Karpas-422 (cell line): ENCODE measurements at regions not wholly inside any gene's neighbourhood (a gene's known extent, or its start where the extent isn't known, plus 50 kb on each side); places are given as distances from the start of the nearest gene placed in this dataset.

Experiments used
- DNase-seq: peaks from one replicate; pipeline ENCODE4 v3.0.0-alpha.2; 2015
- H2AFZ ChIP-seq: fragments of 200-600 bp; sonication (generic); 2 replicates; pipeline ENCODE4 v1.6.1; 2014; ENCODE audit warnings: antibody characterized with exemption, low read length, mixed read lengths
- H3K27ac ChIP-seq: fragments of 200-600 bp; sonication (generic); 2 replicates; pipeline ENCODE4 v1.5.1; 2014; ENCODE audit warnings: mild to moderate bottlenecking, low read length, moderate library complexity
- H3K27me3 ChIP-seq: fragments of 200-600 bp; sonication (generic); 2 replicates; pipeline ENCODE4 v1.6.1; 2014; ENCODE audit warnings: low read length, mixed read lengths
- H3K36me3 ChIP-seq: fragments of 200-600 bp; sonication (generic); 2 replicates; pipeline ENCODE4 v1.6.1; 2014; ENCODE audit warnings: low read length, mixed read lengths; ENCODE audit not compliant: insufficient read depth
- H3K4me1 ChIP-seq: fragments of 200-600 bp; sonication (generic); 2 replicates; pipeline ENCODE4 v1.6.1; 2014; ENCODE audit warnings: mild to moderate bottlenecking, low read length, mixed read lengths
- H3K4me2 ChIP-seq: fragments of 200-600 bp; sonication (generic); 2 replicates; pipeline ENCODE4 v1.6.1; 2014; ENCODE audit warnings: low read length, low read depth, mild to moderate bottlenecking; ENCODE audit not compliant: poor library complexity, severe bottlenecking
- H3K4me3 ChIP-seq: fragments of 200-600 bp; sonication (generic); 2 replicates; pipeline ENCODE4 v1.5.1; 2014; ENCODE audit warnings: mild to moderate bottlenecking, antibody characterized with exemption, low read length, mixed read lengths
- H3K79me2 ChIP-seq: fragments of 200-600 bp; sonication (generic); 2 replicates; pipeline ENCODE4 v1.6.1; 2014; ENCODE audit warnings: mild to moderate bottlenecking, low read length, mixed read lengths
- H3K9ac ChIP-seq: fragments of 200-600 bp; sonication (generic); 2 replicates; pipeline ENCODE4 v1.6.0; 2014; ENCODE audit warnings: low read length
- H3K9me2 ChIP-seq: fragments of 200-600 bp; sonication (generic), shearing (Covaris generic); replicated peaks from 2 replicates; pipeline ENCODE4 v1.6.0; 2014; ENCODE audit warnings: mild to moderate bottlenecking, low read length, moderate library complexity; ENCODE audit not compliant: insufficient read depth
- H3K9me3 ChIP-seq: fragments of 300-700, 200-600 bp; sonication (generic); 2 replicates; pipeline ENCODE4 v1.6.1; 2014; ENCODE audit warnings: low read length, mixed read lengths
- H4K20me1 ChIP-seq: fragments of 200-600 bp; sonication (generic); 2 replicates; pipeline ENCODE4 v1.6.1; 2014; ENCODE audit warnings: mild to moderate bottlenecking, antibody characterized with exemption, low read length, low read depth; ENCODE audit not compliant: insufficient read depth

DNA sequence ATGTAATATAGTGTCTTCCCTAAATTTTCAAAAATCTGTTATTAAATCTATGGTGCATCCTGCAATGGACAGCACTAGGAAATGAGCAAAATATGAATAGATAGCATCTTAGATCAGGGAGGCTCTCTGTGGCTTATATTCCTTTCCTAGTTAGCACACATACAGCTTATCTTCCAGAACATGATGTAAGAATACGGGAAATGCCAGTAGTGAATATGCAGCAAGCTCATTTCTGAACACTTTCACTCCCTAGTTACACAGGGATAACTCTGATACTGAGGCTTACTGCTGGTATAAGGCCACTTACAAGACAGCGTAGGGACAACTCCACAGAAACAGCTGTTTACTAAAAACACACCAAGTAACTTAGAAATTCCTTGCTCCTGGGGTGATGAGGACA lies 297.3 kb upstream of the SMARCA2 start:
- Histone ChIP-seq H3K9ac (no peak overlapping the region), H3K4me1 (no peaks in the 10 kb centered on the region), H3K9me2 (no peaks in the 10 kb centered on the region)

DNA sequence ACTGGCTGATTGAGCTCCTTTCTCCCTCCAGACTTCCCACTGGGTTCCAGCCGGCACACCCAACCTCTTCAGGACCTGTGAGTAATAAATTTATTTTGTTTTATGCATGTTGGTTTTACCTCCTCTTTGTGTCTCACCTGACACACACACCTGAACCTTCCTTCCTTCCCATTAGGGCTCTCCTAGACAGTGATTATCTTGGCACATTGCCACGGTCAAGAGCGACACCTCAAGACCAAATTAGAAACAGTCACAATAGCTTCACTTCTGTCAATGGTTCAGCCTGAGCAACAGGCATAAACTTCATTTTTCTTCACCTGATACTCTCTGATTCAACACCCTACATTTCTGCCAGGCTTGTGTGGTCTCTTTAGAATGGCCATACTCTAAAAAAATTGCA lies 296.3 kb upstream of the SMARCA2 start:
- Histone ChIP-seq H3K9me2 (no peaks in the 10 kb centered on the region), H3K36me3 (no peaks in the 10 kb centered on the region), H3K79me2 (no peaks in the 10 kb centered on the region), H3K4me2 (no peak overlapping the region), H3K9me3 (no peaks in the 10 kb centered on the region), H3K27ac (no peak overlapping the region), H2AFZ (no peak overlapping the region), H3K9ac (no peak overlapping the region), H3K4me1 (no peaks in the 10 kb centered on the region), H3K27me3 (no peaks in the 10 kb centered on the region), H3K4me3 (no peak overlapping the region), H4K20me1 (no peaks in the 10 kb centered on the region)
- no peak for DNase-seq

More for the DNA sequence above, 297.3 kb upstream of the SMARCA2 start:
- H3K36me3 ChIP-seq, result no peaks in the 10 kb centered on the region
- H2AFZ ChIP-seq, result no peak overlapping the region
- no peak for DNase-seq
- no peaks in the 10 kb centered on the region for H3K9me3 ChIP-seq
- H3K27ac ChIP-seq, result no peak overlapping the region
- H3K4me2 ChIP-seq, result no peak overlapping the region
- no peak overlapping the region for H3K4me3 ChIP-seq
- H4K20me1 ChIP-seq, result no peaks in the 10 kb centered on the region
- no peaks in the 10 kb centered on the region for H3K27me3 ChIP-seq
- H3K79me2 ChIP-seq, result no peaks in the 10 kb centered on the region

DNA sequence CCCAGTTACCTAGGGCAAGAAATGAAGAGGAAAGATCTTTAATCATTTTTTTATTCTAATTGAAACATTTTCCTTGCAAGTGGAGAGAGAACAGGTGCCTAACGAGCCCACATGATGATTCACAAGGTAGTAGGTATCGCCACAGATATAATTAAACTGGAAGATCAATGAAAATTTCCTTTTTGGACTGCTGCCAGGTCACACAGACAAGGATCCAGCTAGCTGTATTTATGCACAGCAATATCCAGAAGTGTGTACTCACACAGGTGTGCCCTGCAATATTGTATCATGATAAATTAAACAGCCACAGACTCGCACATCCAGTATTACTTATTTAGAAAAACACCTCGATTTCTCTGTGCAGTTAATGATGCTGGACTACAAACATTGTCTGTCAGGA lies 294.0 kb upstream of the SMARCA2 start:
- Histone ChIP-seq H3K9me3 (no peaks in the 10 kb centered on the region), H4K20me1 (no peaks in the 10 kb centered on the region), H3K79me2 (no peaks in the 10 kb centered on the region), H3K4me2 (no peak overlapping the region), H3K36me3 (no peaks in the 10 kb centered on the region), H3K9ac (no peak overlapping the region), H3K4me3 (no peak overlapping the region), H3K4me1 (no peaks in the 10 kb centered on the region), H3K27me3 (no peaks in the 10 kb centered on the region), H3K27ac (no peak overlapping the region), H2AFZ (no peak overlapping the region), H3K9me2 (no peaks in the 10 kb centered on the region)
- no peak for DNase-seq

DNA sequence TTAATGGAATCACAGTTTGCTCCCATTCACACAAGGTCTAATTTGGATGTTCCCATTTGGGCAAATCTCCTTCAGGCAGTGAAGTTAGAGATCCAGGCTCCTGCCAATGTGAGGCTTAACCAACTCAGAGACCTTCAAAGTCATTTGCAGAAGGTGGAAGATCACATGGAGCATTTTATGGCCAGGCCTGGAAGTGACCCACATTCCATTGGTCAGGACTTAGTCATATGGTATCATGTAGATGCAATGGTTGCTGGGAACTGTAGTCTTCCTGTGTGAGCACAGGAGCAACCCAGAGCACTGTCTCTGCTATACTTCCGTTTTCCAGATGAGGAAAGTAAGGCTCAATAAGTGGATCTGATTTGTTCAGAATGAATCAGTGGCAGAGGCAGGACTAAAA lies 292.7 kb upstream of the SMARCA2 start:
- Histone ChIP-seq H3K9me2 (no peaks in the 10 kb centered on the region), H2AFZ (no peak overlapping the region), H3K9ac (no peak overlapping the region), H3K4me1 (no peaks in the 10 kb centered on the region), H3K79me2 (no peaks in the 10 kb centered on the region), H3K27ac (no peak overlapping the region), H4K20me1 (no peaks in the 10 kb centered on the region), H3K4me2 (no peak overlapping the region), H3K9me3 (no peaks in the 10 kb centered on the region), H3K27me3 (no peaks in the 10 kb centered on the region), H3K36me3 (no peaks in the 10 kb centered on the region), H3K4me3 (no peak overlapping the region)
- peak; percentile 62 for DNase-seq

DNA sequence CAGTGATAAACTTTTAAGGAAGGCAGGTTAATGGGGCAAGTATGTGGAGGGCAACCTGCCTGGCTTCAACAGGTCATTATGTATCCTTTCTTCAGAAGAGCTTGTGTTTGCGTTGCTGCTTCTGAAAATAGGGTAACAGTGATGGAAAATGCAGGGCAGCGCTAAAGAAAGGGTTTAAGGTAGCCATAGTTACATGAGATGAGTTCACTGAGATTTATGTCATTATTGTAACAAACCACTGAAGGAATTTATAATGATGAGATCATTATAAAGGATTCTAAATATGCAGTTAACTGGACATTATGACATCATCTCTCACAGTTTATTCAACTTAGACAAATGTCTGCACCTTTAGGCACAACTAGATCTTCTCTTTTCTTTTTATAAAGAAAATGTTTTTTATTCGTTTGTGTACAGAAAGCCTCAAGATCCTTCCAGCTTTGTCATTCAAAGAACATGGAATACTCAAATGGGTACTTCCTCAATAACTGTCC lies 291.6 kb upstream of the SMARCA2 start:
- no peak overlapping the region for H3K4me2 ChIP-seq
- H2AFZ ChIP-seq, result no peak overlapping the region
- H3K27me3 ChIP-seq, result no peaks in the 10 kb centered on the region
- no peak overlapping the region for H3K27ac ChIP-seq
- H3K36me3 ChIP-seq, result no peaks in the 10 kb centered on the region
- no peaks in the 10 kb centered on the region for H4K20me1 ChIP-seq
- H3K4me3 ChIP-seq, result no peak overlapping the region
- no peaks in the 10 kb centered on the region for H3K4me1 ChIP-seq
- no peaks in the 10 kb centered on the region for H3K9me3 ChIP-seq
- no peak for DNase-seq
- H3K9me2 ChIP-seq, result no peaks in the 10 kb centered on the region
- H3K9ac ChIP-seq, result no peak overlapping the region
- H3K79me2 ChIP-seq, result no peaks in the 10 kb centered on the region

DNA sequence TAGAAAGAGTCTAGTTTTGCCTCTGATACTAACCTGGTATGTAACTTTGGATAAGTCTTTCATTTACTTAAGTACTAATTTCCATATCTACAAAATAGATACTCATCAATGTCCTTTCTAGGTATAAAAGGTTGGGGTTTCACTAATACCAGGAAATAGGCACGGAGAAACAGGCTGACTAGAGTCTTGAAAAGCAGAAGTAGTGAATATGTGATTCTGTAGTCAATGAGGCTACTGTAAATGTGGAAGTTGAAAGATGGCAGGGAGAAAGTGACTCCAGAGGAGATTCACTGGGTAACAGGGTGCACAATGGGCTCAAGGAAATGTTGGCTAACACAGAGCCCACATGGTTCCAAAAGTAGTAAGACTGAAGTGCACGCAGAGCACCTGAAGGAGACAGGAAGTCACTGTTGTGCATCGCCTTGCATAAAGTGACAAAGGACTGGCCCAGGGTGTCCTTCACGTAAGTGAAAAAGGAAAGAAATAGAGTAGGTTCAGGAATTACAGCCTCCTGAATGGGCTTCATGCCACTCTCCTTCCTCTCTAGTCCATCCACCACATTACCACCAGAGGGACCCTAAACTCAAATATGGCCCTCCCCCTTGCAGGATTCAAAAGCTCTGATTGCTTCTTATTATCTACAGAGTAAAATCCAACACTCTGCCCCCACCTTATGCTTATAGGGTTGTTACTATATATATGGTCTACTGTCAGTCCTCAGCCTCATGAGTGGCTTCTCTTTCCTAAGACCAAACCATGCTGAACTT lies 288.0 kb upstream of the SMARCA2 start:
- H3K27me3 ChIP-seq, result no peaks in the 10 kb centered on the region
- H3K4me2 ChIP-seq, result no peak overlapping the region
- H3K36me3 ChIP-seq, result no peaks in the 10 kb centered on the region
- no peaks in the 10 kb centered on the region for H3K9me2 ChIP-seq
- DNase-seq, result no peak
- no peaks in the 10 kb centered on the region for H4K20me1 ChIP-seq
- H3K79me2 ChIP-seq, result no peaks in the 10 kb centered on the region
- H3K9ac ChIP-seq, result no peak overlapping the region
- no peak overlapping the region for H3K27ac ChIP-seq
- H2AFZ ChIP-seq, result no peak overlapping the region
- H3K9me3 ChIP-seq, result no peaks in the 10 kb centered on the region
- no peaks in the 10 kb centered on the region for H3K4me1 ChIP-seq
- no peak overlapping the region for H3K4me3 ChIP-seq

DNA sequence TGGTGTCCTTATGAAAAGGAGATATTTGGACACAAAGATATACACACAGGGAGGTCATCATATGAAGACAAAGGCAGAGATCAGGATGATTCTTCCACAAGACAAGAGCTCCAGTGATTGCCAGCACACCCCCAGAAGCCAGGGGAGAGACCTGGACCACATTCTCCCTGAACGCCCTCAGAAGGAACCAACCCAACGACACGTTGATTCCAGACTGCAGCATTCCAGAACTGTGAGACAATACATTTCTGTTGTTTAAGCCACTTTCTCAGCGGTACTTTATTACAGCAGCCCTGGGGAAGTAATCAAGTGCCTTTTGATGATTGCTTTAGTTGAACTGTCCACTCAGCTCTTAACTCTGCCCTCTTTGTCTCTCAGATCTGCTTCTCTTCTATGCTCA lies 285.5 kb upstream of the SMARCA2 start:
- H3K27ac ChIP-seq, result no peak overlapping the region
- no peak overlapping the region for H3K4me2 ChIP-seq
- H2AFZ ChIP-seq, result no peak overlapping the region
- no peak for DNase-seq
- no peaks in the 10 kb centered on the region for H3K9me3 ChIP-seq
- H3K36me3 ChIP-seq, result no peaks in the 10 kb centered on the region
- H3K4me3 ChIP-seq, result no peak overlapping the region
- no peaks in the 10 kb centered on the region for H4K20me1 ChIP-seq
- no peaks in the 10 kb centered on the region for H3K4me1 ChIP-seq
- no peaks in the 10 kb centered on the region for H3K27me3 ChIP-seq
- no peaks in the 10 kb centered on the region for H3K9me2 ChIP-seq
- no peaks in the 10 kb centered on the region for H3K79me2 ChIP-seq
- no peak overlapping the region for H3K9ac ChIP-seq

DNA sequence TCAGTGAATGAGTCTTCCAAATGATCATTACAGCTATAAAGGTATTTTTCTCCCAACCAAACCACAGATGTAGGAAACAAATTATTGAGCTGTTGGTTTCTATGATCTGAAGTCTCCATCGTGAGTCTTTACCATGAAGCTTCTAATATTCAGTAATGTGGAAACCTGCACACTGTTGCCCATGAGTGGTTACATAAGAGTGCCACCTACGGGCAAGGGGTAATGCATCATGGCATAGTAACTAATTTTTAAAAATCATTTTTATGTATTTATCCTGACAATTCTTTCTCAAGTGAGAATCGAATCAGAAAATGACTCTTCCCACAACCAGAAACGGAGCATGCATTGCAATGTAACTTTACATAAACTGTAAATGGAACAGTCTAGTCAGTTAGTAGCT lies 282.5 kb upstream of the SMARCA2 start:
- no peak overlapping the region for H2AFZ ChIP-seq
- no peaks in the 10 kb centered on the region for H3K79me2 ChIP-seq
- no peaks in the 10 kb centered on the region for H3K9me2 ChIP-seq
- H3K9ac ChIP-seq, result no peak overlapping the region
- no peaks in the 10 kb centered on the region for H3K36me3 ChIP-seq
- H3K4me1 ChIP-seq, result no peaks in the 10 kb centered on the region
- no peak overlapping the region for H3K4me2 ChIP-seq
- no peak overlapping the region for H3K27ac ChIP-seq
- H3K27me3 ChIP-seq, result no peaks in the 10 kb centered on the region
- no peaks in the 10 kb centered on the region for H3K9me3 ChIP-seq
- H3K4me3 ChIP-seq, result no peak overlapping the region
- peak; percentile 74 for DNase-seq
- no peaks in the 10 kb centered on the region for H4K20me1 ChIP-seq
